Hematopoietic multipotent progenitor cell treated with erythropoietin and hydrocortisone succinate and interleukin-3 and kit ligand, for 17 days (in vitro differentiated cells): ENCODE measurements at regions not wholly inside any gene's neighbourhood (a gene's known extent, or its start where the extent isn't known, plus 50 kb on each side); places are given as distances from the start of the nearest gene placed in this dataset.
"Not testable (repeated sequence)": the region's sequence is repeated elsewhere in the genome, so short reads cannot be mapped to it uniquely, and the experiment has no call there.

Experiments used
- DNase-seq: peaks from one replicate; pipeline ENCODE4 v3.0.0-alpha.2; 2015; ENCODE audit warnings: low spot score

- no peak for DNase-seq
Observed at GRCh38 chr2:239654266-239654665, 253.4 kb upstream of the HDAC4 start.

DNA sequence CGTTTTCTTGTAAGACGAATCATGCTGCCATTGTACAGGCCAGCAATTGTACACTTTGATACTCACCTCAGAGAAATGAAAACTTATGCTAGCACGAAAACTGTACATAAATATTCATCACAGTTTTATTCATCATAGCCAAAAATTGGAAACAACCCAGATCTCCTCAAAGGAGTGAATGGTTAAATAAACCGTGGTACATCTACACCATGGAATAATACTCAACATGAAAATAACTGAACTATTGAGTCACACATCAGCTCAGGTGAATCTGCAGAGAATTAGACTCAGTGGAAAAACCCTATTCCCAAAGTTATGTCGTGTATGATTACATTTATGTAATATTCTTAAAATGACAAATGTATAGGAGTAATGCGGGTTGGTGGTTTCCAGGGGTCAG is 251.0 kb upstream of the HDAC4 start:
- no peak for DNase-seq

GRCh38 chr2:239650674-239651073 is 249.9 kb upstream of the HDAC4 start:
- no peak for DNase-seq

DNA sequence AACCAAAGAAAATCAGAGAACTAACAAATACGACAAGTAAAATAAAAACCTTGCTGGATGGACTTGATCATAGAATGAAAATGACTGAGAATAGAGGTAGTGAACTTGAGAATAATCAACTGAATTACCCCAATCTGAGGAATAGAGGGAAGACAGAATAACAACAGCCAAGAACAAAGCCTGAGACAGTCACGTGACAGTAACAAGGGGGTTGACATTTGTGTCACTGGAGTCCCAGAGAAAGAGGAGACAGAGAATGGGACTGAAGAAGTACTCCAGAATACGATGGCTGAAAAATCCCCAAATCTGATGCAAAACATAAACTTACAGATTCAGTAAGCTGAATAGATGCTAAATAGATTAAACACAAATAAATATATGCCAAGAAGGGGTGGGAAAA is 248.5 kb upstream of the HDAC4 start:
- DNase-seq, result no peak

GRCh38 chr2:239648607-239649006 is 247.8 kb upstream of the HDAC4 start:
- no peak for DNase-seq

DNA sequence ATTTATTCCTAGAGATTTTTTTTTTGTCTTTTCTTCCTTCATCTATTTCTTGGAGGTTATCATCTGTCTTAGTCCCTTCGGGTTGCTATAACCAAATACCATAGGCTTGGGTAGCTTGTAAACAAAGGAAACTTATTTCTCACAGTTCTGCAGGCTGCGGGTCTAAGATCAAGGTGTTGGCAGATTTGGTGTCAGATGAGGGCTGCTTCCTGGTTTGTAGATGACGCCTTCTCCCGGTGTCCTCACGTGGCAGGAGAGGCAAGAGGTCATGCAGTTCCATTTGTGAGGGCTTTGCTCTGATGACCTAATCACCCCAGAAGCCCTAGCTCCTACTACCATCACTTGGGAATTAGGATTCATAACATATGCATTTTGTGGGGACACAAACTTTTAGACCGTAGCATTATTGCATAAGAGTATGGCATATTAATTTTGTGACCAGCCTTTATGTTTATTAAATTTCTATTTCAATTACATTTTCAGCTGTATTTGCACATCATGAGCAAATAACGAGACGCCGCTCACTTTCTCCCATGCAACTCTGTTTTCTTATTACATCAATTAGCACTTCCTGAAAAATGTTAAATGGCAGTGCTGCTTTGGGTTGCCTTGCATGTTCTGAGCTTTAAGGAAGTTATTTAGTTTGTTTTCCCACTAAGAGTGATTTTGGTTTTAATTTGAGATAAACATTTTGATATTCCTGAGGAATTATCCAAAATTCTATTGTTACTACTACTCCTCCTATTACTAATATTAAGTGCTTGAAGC is 246.4 kb upstream of the HDAC4 start:
- DNase-seq, result no peak

DNA sequence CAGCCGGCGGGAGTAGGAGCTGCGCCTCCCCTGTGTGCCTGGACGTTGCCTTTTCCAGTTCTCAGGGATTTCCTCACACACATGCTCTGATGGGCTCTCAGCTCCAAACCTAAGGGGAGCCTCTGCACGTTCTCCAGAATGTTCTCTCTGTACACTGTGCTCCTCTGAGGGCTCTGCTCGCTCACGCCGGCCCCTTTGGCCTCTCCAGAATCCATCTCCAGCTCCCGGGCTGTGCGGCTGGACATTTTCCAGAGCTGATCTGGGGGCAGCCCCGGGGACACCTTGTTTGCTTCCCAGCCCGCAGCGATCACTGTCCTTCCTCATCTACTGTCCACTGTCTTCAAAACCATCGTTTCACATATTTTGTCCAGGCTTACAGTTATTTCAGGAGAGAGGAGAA is 245.4 kb upstream of the HDAC4 start:
- DNase-seq, result no peak

DNA sequence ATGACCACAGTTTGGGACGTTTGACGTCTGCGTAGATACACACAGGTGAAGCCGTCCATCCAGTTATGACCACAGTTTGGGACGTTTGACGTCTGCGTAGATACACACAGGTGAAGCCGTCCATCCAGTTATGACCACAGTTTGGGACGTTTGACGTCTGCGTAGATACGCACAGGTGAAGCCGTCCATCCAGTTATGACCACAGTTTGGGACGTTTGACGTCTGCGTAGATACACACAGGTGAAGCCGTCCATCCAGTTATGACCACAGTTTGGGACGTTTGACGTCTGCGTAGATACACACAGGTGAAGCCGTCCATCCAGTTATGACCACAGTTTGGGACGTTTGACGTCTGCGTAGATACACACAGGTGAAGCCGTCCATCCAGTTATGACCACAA is 243.8 kb upstream of the HDAC4 start:
- not testable (repeated sequence) for DNase-seq

DNA sequence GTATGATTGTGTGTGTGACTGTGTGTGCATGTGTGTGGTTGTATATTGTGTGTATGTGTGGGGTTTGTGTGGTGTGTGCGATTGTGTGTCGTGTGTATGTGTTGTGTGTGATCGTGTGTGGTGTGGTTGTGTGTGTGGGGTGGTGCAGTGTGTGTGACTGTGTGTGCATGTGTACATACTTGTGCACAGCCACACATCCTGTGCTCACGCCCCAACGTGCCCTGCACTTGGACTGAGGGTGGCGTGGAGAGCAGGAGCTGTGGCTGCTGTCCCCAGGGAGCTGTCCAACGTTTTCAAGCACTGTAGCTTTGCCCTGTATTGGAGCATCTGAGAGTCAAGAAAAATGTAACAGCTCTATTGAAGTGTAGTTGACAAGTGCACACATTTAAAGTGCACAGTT is 243.2 kb upstream of the HDAC4 start:
- no peak for DNase-seq

- DNase-seq, result no peak
Observed at GRCh38 chr2:239642406-239643004, 241.7 kb upstream of the HDAC4 start.

DNA sequence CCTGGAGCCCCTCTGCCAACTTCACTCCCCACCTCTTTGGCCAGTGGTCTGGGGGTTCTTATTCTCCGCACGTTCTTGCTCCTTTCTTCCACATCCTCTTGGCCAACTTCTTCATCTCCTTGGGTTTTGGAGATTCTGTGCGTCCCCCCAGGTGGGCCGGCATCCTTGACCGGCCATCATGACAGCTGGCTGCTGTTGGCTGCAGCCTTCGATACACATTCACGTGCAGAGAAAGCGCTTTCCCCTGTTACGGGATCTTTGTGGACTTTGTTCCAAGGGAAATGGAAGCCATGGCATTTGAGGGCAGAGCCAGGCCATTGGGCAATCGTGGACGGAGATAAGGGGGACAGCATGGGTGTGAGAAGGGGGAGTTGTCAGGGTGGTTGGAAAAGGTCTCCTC is 241.1 kb upstream of the HDAC4 start:
- DNase-seq, result not testable (repeated sequence)

DNA sequence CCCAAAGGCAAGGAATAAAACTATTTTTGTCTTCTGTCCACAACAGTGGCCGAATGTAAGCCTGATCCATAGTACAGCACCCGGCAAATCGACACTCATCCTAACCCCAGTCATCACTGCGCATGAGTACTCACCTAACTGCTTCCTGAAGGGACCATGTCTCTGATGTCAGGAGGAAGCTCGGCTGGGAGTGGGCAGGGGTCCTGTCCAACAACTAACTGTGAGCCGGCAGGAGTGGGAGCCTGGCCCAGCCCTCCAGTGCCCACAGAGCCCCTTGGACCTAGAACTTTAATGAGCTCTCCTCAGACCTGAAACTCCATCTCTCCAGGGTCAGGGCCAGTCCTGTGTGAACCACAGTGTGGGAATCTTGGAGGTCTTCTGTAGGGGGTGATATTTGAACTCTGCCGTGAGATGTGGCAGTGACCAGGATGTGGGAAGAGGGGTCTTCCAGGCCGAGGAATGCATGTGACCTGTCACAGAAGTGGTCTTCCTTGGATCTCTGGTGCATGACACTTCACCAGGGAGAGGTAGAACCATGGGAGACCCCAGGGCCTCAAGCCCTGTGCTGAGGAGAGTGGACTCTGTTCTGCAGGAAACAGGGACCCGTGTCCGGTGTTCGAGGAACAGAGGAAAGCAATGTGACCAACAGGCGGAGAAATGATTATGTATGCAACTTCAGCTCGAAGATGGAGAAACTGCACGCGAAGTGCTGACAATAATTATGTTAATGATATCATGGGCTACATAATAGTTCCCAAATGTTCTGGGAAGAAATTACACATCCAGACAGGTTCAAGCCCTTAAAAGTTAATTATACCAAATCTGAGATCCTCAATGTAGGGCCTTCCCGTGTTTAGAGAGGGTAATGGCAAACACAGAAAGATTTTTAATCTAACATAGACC is 240.1 kb upstream of the HDAC4 start:
- no peak for DNase-seq

DNA sequence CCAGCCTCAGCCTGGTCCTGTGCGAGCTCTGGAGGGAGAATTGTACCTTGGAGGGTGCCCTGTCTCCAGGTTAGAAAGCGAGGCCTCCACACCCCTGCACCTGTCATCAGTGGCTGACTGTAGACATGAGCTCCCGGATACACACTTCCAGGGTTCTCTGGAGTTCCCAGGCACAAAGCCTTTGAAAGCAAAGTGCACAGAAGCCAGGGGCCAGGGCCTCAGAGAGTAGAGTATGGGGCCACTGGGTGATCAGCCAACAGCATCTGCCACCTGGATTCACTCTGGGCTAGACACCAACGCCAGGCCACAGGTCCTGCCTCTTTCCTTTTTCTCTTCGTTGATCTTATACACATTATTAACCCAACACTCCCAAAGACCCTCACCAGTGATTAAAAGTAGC is 239.4 kb upstream of the HDAC4 start:
- no peak for DNase-seq

DNA sequence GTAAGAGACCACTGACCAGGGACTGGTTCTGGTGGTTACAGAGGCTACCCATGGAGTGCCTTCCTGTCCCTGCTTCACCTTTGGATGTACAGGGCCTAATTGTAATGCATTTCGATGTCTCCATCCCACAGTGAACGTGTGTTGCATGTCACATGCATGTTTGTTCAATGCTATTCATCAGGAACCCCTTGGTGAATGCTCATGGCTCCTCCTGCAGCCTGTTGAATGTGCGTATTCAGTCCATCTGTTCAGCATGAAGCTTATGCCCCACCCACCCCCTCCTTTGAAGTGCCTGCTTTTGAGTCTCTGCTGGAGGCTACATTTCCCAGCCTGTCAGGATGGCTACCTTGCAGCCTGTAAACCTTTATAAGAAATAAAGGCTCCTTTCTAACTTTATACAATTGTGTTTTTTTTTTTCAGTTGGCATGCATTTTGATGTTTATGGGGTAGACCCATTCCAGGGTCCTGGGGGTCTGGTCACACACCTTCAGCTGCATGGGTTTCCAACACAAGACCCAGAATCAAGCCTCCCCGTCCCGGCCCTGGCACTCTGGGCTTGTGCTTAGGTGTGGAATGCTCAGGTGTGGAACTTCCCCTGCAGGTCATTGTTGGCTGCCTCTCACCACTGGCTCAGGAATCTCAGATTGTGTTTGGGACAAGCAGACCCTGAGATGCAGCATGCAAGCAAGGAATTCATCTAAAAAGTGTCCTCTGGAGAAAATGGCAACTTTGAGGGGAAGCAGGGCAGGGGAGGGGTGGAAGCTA is 238.8 kb upstream of the HDAC4 start:
- DNase-seq, result no peak

- DNase-seq, result no peak
Observed at GRCh38 chr2:239638376-239638775, 237.6 kb upstream of the HDAC4 start.

DNA sequence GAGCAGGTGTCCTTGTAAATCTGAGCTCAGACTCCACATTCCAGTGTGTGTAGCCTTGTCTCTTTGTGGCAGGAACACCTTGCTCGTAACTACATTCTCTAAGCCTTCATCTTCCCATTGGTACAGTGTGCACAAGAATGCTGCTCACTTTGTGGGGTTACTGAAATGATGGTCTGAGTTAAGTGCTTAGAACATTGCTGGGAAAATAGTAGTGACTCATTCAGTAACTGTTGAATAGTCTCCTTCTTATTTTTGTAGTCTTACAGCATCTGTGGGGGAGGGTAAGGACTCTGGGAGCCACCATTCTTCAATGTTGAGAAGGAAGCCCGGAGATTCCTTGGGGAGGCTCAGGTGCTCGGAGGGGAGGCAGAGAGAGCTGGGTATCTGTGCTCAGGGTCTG is 236.0 kb upstream of the HDAC4 start:
- DNase-seq, result no peak

DNA sequence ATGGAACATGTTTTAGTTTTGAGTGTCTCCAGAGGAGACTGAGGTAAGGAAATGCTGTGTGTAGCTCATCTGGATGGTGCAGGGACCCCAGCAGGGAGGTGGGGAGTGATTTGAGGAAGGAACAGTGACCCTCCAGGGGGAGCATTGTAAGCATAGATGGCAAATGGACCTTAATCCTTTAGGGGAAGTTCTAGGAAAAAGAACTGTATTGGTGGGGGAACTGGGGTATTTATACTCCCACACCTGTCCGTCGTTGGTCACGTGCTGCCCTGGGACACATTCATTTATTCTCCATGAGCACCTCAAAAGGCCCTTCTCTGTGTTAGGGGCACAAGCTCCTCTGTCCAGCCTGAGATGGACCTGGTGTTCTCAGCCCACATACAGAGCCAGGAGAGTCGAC is 233.9 kb upstream of the HDAC4 start:
- no peak for DNase-seq

DNA sequence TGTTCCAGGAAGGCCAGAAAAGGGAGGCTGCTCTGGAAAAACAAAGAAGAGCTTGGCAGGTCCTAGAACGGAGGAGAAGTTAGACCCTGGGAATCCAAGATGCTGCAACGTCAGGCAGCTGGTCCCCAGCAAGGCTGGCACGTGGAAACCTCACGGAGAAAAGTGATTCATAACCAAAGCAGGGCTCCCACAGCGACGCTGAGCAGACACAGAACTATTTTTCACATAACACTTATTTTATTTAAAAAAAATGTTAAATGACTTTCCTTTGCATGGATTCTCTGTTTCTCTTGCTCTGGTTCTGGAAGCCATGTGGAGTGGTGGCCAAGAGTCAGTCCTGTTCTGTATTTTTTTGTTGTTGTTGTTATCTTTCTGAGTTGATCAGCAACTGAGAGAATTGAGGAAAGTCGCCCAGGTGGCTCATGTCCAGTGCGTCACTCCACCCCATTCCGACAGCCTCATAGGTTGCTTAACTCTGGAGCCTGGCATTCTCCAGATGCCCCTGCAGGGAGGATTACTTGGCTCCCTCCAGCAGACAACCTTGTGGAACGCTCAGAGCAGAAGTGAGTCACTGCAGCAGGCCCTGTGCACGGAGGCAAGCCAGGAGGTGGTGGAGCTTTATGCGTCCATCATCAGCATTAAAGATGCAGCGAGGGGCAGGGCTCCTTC is 229.9 kb upstream of the HDAC4 start:
- no peak for DNase-seq

GRCh38 chr2:239629926-239630617 is 229.3 kb upstream of the HDAC4 start:
- no peak for DNase-seq

- DNase-seq, result no peak
Observed at GRCh38 chr2:239626961-239627592, 226.3 kb upstream of the HDAC4 start.
